Bronchial epithelial cell (primary cell): ENCODE measurements at regions not wholly inside any gene's neighbourhood (a gene's known extent, or its start where the extent isn't known, plus 50 kb on each side); places are given as distances from the start of the nearest gene placed in this dataset.

Experiments
- DNase-seq: peaks from one replicate; pipeline ENCODE4 v3.0.0-alpha.2; 2010; ENCODE audit warnings: low read depth
- FAIRE-seq: peaks from 2 replicates; lab custom pipeline; 2011; peaks lifted over from hg19 to GRCh38; lab: Jason Lieb, UNC
- H3K27me3 ChIP-seq: 2 replicates; pipeline ENCODE4 v1.5.1; 2011; ENCODE audit warnings: low read length; ENCODE audit not compliant: control insufficient read depth, insufficient read depth
- H3K36me3 ChIP-seq: 2 replicates; pipeline ENCODE4 v1.5.1; 2011; ENCODE audit warnings: low read length; ENCODE audit not compliant: control insufficient read depth, insufficient read depth
- H3K4me3 ChIP-seq: 2 replicates; pipeline ENCODE4 v1.5.1; 2011; ENCODE audit warnings: mild to moderate bottlenecking, low read depth, low read length, control low read depth
- TF ChIP-seq, protein P1 (sequence below): IDR thresholded peaks from 2 replicates; pipeline ENCODE4 v1.5.1; 2011; ENCODE audit warnings: mild to moderate bottlenecking, moderate library complexity, low read length, control low read depth, inconsistent platforms; ENCODE audit not compliant: insufficient read depth, severe bottlenecking

DNA sequence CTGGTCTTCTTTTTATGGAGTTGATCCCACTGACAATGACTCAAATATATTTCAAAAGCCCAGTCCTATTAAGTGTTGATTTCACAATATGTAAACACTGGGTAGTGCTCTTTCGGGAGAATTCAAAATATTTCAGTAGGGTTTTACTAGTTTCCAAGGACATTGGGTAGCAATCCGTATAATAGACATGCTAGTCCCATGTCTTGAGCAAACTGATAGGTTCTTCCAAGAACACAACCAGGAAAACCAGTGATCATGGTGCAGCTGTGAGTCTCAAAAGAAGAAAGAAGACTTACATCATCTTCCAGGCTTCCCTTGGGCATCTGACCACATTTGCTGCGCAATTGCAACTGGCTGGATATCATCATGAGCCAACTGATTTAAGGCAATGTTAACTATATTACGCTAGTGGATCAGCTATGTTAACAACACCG lies 59.3 kb upstream of the APBB1IP start:
- H3K27me3 ChIP-seq, result no peaks in the 10 kb centered on the region
- no peak overlapping the region for H3K4me3 ChIP-seq
- no peaks in the 10 kb centered on the region for H3K36me3 ChIP-seq
- DNase-seq (no peak), FAIRE-seq (no peak)
- TF ChIP-seq, protein P1, sequence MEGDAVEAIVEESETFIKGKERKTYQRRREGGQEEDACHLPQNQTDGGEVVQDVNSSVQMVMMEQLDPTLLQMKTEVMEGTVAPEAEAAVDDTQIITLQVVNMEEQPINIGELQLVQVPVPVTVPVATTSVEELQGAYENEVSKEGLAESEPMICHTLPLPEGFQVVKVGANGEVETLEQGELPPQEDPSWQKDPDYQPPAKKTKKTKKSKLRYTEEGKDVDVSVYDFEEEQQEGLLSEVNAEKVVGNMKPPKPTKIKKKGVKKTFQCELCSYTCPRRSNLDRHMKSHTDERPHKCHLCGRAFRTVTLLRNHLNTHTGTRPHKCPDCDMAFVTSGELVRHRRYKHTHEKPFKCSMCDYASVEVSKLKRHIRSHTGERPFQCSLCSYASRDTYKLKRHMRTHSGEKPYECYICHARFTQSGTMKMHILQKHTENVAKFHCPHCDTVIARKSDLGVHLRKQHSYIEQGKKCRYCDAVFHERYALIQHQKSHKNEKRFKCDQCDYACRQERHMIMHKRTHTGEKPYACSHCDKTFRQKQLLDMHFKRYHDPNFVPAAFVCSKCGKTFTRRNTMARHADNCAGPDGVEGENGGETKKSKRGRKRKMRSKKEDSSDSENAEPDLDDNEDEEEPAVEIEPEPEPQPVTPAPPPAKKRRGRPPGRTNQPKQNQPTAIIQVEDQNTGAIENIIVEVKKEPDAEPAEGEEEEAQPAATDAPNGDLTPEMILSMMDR, result no peak

DNA sequence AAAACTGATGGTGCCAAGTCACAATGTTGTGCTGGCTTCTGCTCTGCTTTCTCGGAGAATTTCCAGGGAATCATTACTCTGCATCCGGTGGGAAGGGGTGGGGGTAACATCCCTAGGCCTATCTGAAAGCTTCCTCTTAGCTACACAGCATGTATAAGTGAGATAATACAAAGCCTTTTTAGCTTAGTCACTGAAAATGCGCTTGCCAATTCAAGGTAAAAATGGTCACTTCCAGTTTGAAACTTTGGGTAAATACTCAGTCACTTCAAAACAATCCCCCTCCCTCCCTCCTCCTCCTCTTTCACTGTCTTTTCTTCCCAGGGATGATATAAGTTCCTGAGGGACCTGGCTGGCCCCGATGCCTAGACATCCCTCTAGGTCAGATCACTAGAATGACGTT lies 57.3 kb upstream of the APBB1IP start:
- DNase-seq (no peak), FAIRE-seq (no peak)
- TF ChIP-seq, protein P1, result no peak
- Histone ChIP-seq H3K36me3 (no peaks in the 10 kb centered on the region), H3K27me3 (no peaks in the 10 kb centered on the region), H3K4me3 (no peak overlapping the region)

DNA sequence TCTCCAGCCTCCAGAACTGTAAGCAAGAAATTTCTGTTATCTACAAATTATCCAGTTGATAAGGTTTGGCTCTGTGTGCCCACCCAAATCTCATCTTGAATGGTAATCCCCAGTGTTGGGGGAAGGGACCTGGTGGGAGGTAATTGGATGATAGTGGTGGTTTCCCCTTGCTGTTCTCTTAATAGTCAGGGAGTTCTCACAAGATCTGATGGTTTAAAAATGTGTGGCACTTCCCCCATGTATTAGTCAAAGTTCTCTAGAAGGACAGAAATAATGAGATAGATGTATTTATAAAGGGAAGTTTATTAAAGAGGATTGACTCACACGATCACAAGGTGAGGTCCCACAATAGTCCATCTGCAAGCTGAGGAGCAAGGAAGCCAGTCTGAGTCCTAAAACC lies 56.2 kb upstream of the APBB1IP start:
- Histone ChIP-seq H3K36me3 (no peaks in the 10 kb centered on the region), H3K4me3 (no peak overlapping the region), H3K27me3 (no peaks in the 10 kb centered on the region)
- TF ChIP-seq, protein P1, result no peak
- FAIRE-seq, result no peak
- no peak for DNase-seq

DNA sequence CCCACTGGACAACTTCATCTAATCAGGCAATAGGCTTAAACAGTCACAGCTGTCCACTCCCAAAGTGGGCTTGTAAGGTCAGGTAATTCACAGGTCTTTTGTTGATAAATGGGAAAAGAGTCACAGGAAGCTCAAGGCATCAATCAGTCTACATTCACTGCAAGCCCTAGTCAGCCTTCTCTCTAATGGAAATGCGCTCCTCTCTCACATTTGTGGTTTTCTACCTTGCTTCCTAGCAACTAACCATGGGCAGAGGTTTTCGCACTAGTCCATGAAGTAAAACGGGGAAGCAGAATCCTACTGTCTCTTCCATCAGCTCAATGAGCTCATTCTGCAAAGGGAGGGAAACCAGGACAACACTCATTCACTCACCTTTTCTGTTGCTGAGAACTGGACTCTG lies 53.5 kb upstream of the APBB1IP start:
- FAIRE-seq, result no peak
- H3K27me3 ChIP-seq, result no peaks in the 10 kb centered on the region
- H3K4me3 ChIP-seq, result no peak overlapping the region
- TF ChIP-seq, protein P1, result no peak
- no peaks in the 10 kb centered on the region for H3K36me3 ChIP-seq
- no peak for DNase-seq

DNA sequence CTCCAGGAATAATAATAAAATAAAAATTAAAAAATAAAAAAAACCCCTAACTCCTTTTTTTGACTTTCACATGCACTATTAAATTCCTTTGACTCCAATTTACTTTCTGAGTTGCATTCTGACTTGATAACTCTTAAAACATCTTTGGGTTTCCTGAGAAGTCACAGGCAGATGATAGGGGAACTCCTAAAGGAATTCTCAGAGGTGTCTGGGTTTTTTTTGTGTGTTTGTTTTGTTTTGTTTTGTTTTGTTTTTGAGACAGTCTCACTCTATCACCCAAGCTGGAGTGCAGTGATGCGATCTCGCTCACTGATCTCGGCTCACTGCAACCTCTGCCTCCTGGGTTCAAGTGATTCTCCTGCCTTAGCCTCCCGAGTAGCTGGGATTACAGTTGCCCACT lies 52.7 kb upstream of the APBB1IP start:
- TF ChIP-seq, protein P1, result no peak
- Histone ChIP-seq H3K27me3 (no peaks in the 10 kb centered on the region), H3K36me3 (no peaks in the 10 kb centered on the region), H3K4me3 (no peak overlapping the region)
- no peak for FAIRE-seq
- no peak for DNase-seq

DNA sequence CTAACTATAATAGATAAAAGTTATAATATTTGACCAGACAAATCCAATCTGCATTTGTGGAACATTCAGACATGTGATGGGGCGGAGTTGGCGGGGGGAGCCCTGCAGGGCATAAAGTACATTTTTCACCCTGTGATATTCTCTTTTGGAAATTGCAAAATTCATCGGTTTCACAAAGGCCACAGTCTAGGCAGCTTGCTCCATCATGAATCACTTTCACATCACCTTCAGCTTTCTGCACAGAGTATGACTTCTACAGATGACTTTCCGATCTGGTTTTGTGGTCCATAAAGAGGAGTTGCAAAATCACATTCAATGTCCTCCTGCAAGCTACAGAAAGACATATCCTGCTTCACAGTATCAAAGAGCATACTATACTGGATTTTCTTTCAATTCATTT lies 51.4 kb upstream of the APBB1IP start:
- DNase-seq, result no peak
- H3K4me3 ChIP-seq, result no peak overlapping the region
- no peaks in the 10 kb centered on the region for H3K27me3 ChIP-seq
- no peak for FAIRE-seq
- TF ChIP-seq, protein P1, result no peak
- H3K36me3 ChIP-seq, result no peaks in the 10 kb centered on the region
